ENCODE measurements at regions not wholly inside any gene's neighbourhood (a gene's known extent, or its start where the extent isn't known, plus 50 kb on each side); places are given as distances from the start of the nearest gene placed in this dataset.

DNA sequence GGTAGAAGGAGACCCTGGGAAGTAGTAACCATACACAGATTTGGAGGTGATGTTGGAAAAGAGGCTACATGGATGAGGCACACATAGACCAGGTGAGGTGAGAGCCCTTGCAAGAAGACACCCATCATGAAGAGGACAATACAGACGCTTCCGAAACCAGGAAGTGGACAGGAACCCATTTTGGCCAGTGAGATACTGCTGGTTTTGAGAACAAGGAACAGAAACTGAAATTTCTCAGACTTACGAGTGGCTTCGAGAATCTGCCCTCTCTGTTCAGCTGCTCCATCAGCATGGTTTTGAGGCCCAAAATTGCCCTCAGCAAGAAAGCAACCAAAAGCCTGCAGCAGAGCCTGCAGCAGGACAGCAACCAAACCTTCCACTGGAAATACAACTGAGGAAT is 479.1 kb upstream of the NRXN1 start:
- no peaks in the 10 kb centered on the region for H3K36me3 ChIP-seq
- no peaks in the 10 kb centered on the region for H3K4me1 ChIP-seq
- TF ChIP-seq POLR2AphosphoS5 (IDR thresholded peaks at IDR 0.05): no peak
- no peak for TF ChIP-seq EP300 (IDR thresholded peaks at IDR 0.05)
- no peak for TF ChIP-seq CTCF (IDR thresholded peaks at IDR 0.05)
- TF ChIP-seq POLR2A (IDR thresholded peaks at IDR 0.05): no peak
- H3K4me3 ChIP-seq: no peak overlapping the region
- DNase-seq: no peak
- intact Hi-C loops (cut with DNase I): no loop called here
- no peaks in the 10 kb centered on the region for H3K27me3 ChIP-seq
- 88 to 90% methylated on average over 4 of the region's 4 CpGs for WGBS, 2 donors
- H3K27ac ChIP-seq: no peak overlapping the region
- H3K9me3 ChIP-seq: no peaks in the 10 kb centered on the region

- no peak for DNase-seq
- H3K36me3 ChIP-seq: no peaks in the 10 kb centered on the region
- H3K4me3 ChIP-seq: no peak overlapping the region
- no peaks in the 10 kb centered on the region for H3K27me3 ChIP-seq
- intact Hi-C loops (cut with DNase I): no loop called here
- 45 to 50% methylated on average over 3 of the region's 3 CpGs for WGBS, 2 donors
- no peaks in the 10 kb centered on the region for H3K9me3 ChIP-seq
- TF ChIP-seq CTCF (IDR thresholded peaks at IDR 0.05) (no peak), EP300 (IDR thresholded peaks at IDR 0.05) (no peak)
- H3K4me1 ChIP-seq: no peaks in the 10 kb centered on the region
- H3K27ac ChIP-seq: no peak overlapping the region
These were observed 478.4 kb upstream of the NRXN1 start for GRCh38 chr2:51510303-51510702.

- no peak overlapping the region for H3K27ac ChIP-seq
- no peaks in the 10 kb centered on the region for H3K27me3 ChIP-seq
- no peak overlapping the region for H3K4me3 ChIP-seq
- intact Hi-C loops (cut with DNase I): no loop called here
- DNase-seq: no peak
- peaks cover 0 to 2% (median 0%) of the 10 kb centered on the region in 4 donors for H3K9me3 ChIP-seq
- H3K4me1 ChIP-seq: no peaks in the 10 kb centered on the region
- TF ChIP-seq CTCF (IDR thresholded peaks at IDR 0.05): no peak
- no peak for TF ChIP-seq POLR2A (IDR thresholded peaks at IDR 0.05)
- TF ChIP-seq POLR2AphosphoS5 (IDR thresholded peaks at IDR 0.05): no peak
- TF ChIP-seq EP300 (IDR thresholded peaks at IDR 0.05): no peak
- 78 to 81% methylated on average over 4 of the region's 4 CpGs for WGBS, 2 donors
- no peaks in the 10 kb centered on the region for H3K36me3 ChIP-seq
These were observed 473.6 kb upstream of the NRXN1 start for GRCh38 chr2:51505533-51505932.

GRCh38 chr2:51490576-51491234 is 458.8 kb upstream of the NRXN1 start:
- no peak overlapping the region for H3K4me3 ChIP-seq
- intact Hi-C loops (cut with DNase I): no loop called here
- WGBS, 2 donors: 69 to 74% methylated on average over 3 of the region's 3 CpGs

More at GRCh38 chr2:51490576-51491234, 458.8 kb upstream of the NRXN1 start:
- no peak overlapping the region for H3K27ac ChIP-seq
- no peaks in the 10 kb centered on the region for H3K36me3 ChIP-seq
- no peaks in the 10 kb centered on the region for H3K4me1 ChIP-seq
- no peak for TF ChIP-seq POLR2AphosphoS5 (IDR thresholded peaks at IDR 0.05)
- TF ChIP-seq EP300 (IDR thresholded peaks at IDR 0.05): no peak
- TF ChIP-seq POLR2A (IDR thresholded peaks at IDR 0.05): no peak
- no peak for TF ChIP-seq CTCF (IDR thresholded peaks at IDR 0.05)
- no peaks in the 10 kb centered on the region for H3K9me3 ChIP-seq
- DNase-seq: no peak
- no peaks in the 10 kb centered on the region for H3K27me3 ChIP-seq

Data from sigmoid colon (tissue), 6 donors.